Activated CD8-positive, alpha-beta memory T cell treated with anti-CD3 and anti-CD28 coated beads, Interleukin-2, amount 50 U/mL, for 24 hours (primary cell): ENCODE measurements at regions not wholly inside any gene's neighbourhood (a gene's known extent, or its start where the extent isn't known, plus 50 kb on each side); places are given as distances from the start of the nearest gene placed in this dataset.
"Not testable (repeated sequence)": the region's sequence is repeated elsewhere in the genome, so short reads cannot be mapped to it uniquely, and the experiment has no call there.

Experiments
- DNase-seq: peaks from one replicate; pipeline ENCODE4 v3.0.0-alpha.2; 2020; ENCODE audit errors: extremely low read depth

DNA sequence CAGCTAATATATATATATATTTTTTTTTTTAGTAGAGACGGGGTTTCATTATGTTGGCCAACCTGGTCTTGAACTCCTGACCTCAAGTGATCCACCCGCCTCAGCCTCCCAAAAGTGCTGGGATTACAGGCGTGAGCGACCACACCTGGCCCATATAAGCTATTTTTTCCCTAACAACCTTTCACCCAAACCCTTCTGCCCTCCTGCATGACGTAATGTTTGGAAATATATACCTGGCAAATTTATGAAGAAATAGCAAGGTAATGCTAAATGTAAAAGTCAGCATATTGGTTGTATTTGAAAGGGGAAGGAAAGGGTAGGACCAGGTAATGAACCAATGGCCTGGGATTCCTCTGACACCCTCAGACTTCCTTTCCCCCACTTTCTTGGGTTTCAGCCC lies 325.5 kb upstream of the ARID1B start:
- no peak for DNase-seq

DNA sequence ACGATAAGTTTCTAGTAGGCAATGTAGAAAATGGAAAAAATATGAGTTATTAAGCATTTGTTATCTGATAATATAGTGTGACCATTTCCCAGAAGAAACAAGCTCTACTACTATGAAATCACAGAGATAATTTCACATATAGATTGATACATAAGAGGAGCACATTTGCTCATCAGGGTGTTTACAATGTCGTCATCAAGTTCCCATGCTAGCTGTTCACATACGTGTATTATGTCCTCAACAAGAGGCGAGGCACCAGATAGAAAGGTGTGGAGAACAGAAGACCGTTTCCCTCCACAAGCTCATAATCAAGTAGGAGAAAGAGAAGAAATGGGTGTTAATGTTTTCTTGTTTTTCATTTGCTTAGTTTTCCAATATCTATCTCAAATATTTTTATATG lies 326.1 kb upstream of the ARID1B start:
- DNase-seq = no peak

DNA sequence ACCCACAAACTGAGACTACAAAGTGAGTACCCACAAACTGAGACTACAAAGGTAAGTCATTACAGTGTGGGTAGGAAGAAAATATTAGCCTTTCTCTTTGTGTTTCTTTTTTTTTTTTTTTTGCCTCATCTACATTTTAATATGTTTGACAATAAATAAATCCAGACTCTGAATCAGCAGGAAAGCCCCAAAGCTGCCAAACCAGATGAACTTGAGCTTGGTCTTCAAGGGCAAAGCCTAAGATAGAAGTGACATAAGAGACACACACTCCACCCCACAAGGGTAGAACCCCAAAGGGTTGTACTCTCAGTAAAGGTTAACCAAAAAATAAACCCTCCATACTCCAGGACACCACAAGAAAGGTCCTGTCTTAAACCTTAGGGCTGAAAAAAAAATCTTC lies 326.8 kb upstream of the ARID1B start:
- DNase-seq = no peak

DNA sequence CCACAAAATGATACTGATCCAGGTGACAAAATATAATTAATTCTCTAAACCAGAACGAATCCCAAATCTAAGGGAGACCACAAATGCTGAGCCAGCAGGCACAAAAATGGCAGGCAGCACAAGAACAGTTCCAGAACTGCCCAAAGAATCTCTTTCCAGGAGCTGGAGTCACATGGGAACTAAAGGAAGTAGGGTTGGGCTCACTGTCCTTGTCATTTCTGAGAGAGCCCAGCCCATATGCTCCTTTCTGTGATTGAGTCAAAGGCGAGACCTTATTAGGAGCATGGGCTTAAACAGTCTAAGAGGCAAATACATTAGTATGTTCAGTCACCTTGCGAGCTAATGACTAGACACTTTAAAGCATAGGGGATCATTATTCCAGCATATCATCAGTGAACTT lies 327.6 kb upstream of the ARID1B start:
- DNase-seq = no peak

DNA sequence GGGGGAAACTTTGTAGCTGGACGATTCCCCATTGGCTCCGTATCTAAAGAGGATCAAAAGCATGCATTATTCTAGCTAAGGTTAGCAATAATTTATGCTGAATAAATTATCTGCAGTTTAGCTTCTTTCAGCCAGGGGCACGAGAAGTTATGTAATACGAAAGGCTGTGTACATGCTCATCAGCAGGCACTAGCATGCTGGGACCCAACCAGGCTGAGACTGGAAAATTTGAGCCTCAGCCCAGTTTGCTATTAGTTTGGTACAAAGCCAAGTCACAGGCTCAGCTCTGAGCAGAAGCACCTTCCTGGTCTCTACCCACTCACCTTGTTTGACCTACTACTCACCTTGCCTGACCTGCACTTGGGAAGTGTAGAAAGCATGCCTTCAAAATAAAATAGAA lies 328.1 kb upstream of the ARID1B start:
- DNase-seq = no peak

DNA sequence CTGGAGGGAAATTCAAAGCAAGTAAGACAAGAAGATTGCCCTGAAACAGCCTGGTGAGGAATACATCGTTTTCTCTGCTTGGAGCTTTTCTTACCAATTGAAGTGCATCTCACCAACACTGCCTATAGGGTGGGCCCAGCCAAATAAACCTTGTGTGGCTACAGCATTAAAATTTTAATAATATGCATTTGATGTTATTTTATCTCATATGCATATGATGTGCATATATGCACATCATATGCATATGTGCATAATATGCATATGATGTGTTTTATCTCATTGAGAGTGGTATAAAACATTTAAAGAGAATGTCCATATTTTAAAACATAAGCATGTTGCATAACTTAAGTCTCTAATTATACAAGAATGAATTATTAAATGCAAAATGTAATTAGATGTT lies 328.6 kb upstream of the ARID1B start:
- no peak for DNase-seq

DNA sequence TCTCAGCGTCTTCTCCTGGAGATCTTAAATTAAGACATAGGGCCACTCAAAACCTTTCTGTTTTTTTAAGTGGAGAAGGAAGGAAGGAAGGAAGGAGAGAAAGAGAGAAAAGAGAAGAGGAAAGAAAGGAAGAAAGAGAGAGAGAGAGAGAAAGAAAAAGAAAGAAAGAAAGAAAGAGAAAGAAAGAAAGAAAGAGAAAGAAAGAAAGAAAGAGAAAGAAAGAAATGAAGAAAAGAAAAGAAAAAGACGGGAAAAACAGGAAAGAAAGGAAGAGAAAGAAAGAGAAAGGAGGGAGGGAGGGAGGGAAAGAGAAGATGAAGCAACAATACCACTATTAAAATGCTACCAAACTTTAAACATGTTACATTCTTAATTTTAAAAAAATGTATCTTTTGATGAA lies 336.5 kb upstream of the ARID1B start:
- no peak for DNase-seq

DNA sequence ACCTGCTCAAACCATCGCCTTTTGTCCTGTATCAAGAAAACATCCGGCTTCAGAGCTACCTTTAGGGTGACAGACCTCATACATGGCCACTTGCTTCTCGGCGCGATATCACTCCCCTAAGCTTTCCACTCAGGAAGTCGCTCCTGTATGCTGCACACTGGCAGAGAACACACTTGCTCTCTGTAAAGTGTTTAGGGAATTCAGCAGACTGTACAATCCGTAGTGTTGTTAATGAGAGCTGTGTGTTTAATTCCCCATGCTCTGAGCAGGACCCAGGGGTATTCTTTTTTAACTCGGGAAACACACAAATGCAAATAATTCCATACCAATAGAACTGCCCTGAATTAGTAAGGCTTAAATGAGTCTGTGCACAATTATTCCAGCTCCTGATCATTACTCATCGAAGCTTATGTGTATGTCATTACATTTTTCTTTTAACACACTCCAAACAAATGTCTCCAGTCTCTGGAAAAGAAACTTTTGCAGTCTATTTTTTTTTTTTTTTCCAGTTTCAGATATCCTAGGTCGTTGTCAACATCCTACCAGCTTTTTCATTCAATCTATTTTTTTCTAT lies 338.7 kb upstream of the ARID1B start:
- no peak for DNase-seq

DNA sequence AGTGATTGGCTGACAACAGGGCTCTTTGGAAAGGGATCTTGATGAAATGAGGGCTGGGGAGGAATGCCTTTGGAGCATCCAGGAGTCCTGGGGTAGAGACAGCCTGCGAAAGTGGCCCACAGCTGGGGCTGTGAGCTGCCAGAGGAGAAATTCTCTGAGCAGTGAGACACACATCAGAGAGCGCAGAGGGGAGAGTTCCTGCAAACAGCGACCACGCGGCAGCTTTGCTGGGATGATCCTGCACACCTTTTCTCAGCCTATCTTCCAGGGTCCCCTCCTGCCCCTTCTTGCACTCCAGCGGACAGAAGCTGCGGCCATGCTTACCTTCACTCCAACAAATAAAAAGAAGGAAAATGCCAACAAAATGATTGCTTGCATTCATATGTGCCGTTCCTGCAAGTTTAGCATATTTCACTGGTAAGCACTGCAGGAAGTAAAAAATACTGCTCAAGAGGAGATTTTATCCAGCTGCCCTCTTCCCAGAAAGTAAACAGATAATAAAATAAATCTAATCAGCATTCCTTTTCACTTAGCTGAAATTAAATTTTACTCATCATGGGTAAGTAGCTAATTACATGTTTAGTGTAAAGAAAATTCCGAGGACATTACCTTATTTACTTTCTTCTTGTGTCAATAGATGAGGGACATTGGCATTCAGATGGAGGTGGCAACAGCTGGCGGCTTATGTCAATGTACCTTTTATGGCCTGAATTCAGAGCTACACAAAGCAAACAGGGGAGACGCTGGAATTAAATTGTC lies 339.9 kb upstream of the ARID1B start:
- DNase-seq = no peak

DNA sequence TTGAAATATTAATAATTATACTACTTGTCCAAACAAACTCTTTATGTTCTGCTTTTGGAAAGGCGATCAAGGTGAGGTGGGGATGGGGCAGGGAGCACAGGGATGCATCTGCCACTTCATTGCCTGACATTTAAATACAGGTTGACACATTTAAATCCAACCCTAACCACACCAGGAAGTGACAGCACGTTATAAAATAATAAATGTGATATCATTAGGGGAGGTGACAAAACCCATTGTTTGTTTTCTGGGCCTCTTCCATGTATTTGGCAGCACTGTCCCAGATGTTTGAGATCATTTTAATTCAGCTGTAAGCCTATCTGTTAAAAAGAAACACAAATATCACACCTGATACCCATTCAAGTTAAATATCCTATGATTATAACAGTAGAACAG lies 342.4 kb upstream of the ARID1B start:
- no peak for DNase-seq

DNA sequence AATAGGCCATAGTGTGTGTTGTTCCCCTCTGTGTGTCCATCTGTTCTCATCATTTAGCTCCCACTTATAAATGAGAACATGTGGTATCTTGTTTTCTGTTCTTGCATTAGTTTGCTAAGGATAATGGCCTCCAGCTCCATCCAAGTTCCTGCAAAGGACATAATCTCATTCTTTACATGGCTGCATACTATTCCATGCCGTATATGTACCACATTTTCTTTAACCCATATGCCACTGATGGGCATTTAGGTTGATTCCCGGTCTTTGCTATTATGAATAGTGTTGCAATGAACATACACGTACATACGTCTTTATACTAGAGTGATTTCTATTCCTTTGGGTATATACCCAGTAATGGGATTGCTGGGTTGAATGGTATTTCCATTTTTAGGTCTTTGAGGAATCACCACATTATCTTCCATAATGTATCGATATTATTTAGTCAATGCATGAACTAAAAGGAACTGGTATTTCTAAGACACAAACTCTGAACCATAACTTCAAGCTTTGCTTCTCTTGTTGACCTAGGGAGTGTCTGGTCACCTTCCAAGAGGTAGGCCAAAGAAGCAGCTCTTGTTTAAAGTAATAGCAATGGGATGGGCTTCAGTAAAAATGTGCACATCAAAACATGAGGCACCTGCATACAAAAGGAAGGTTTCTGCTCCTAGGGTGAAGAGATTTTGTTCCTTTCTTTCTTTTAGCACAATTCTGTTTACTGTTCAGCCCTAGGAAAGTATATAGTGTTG lies 343.0 kb upstream of the ARID1B start:
- no peak for DNase-seq

DNA sequence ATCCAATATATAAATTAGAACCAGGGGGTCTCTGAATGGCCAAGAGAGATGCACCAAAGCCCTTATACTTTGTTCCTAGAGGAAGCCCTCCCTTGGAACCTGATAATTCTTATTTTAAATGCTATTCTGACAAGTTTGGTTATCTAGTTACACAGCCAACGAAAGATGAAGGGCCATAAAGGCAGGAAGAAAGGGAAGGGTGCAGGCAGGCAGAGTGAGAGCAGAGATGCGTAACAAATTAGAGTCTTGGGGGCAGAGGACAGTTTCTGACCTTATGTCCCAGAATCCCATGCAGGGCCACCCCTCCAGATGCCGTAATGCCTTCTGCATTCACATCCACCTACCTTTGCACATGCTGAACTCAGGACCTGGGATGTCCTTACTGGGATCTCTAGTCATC lies 344.6 kb upstream of the ARID1B start:
- DNase-seq = no peak

DNA sequence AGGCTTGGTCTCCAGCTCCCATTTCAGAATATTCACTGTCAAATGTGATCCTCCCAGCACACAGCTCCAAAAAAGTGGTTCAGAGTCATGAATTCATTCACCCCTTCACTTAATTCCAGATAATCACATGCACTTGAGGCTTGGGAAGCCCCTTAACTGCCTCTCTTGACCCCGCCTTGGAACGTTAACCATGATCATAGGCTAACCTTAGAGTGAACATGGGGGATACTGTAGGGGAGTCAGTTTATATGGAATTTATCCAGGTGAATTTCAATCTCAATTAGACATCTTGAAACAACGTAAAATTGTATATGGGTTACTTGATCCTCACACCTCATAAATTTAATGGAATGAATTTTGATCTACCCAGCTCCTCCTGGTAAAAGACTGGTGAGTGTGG lies 346.8 kb upstream of the ARID1B start:
- DNase-seq = no peak

DNA sequence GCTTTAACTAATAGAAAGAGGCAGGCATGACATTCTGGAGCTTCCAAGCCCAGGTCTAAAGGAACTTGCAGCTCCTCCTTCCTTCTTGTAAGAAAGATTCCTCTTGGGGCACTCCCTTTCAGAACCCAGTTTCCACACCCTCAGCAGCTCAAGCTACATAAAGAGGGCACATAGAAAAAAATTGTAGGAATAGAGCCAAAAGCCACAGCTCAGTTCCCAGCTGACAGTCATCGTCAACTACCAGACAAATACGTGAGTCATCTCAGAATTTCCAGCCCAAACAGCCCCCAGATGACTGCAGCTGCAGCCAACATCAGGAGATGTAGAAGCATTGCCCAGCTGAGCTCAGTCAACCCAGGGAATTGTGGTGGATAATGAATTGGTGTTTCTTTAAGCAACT lies 349.8 kb upstream of the ARID1B start:
- DNase-seq = no peak

DNA sequence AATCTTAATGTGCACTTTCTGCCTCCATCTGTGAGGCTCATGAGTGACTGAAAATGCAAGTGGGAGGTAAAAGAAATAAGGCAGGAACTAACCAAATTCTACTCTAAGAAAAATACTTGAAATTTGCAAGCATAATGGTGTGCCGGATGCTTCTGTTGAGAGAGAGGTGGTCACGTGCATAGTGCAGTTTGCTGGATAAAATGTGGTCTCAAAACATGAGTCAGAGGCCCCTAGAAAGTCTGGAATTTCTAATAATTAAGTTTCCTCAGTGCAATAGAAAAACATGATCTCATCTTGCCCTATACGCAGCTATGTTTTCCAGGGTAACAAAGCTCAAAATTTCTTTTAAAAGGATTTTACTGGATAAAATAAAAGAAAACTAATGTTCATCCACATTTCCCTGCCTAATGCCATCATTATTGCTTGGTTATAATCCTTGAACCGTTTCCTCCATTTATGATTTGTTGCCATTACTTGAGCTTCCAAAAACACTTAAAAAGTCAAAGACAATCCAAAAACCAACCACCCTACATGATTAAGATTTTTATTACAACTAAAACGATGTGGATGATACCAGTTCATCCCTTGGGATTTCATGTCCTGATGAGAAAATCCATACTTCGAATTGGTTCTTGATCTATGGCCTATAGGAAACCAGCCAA lies 351.7 kb upstream of the ARID1B start:
- no peak for DNase-seq

DNA sequence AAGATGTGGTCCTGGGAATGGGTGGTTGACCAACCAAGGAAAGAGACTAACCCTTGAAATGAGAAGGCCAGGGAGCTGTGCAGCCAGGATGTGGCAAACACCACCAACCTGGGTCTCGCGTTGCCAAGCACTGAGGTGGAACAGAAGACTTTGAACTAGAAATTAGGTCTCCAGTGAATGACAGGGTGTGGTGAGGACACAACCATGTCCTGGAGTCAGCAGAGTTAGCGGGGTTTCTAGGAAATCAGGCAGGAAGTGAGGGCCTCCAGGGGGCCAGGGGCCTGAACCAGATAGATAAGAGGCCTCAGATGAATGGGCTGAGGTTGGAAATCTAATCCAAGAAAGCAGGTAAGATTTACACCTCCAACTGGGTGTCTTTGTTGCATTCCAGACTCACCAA lies 353.3 kb upstream of the ARID1B start:
- no peak for DNase-seq

DNA sequence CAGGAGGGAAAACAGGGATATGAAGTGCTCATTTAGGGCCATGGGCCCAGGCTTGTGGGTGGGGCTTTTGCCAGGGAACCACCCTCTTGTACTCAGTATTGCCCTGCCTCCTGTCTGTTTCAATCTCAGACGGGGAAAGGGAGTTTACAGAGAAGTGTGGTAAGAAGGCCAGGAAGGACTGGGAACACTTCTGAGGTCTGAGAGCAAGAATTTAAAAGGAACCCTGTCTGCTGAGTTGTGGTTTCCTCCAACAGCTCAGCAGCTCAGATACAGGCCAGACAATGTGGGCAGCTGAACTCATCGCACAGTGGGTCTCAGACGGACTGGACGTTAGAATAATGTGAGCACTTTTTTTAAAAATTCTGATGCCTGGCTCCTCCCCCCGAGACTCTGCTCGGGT lies 354.1 kb upstream of the ARID1B start:
- DNase-seq = no peak

DNA sequence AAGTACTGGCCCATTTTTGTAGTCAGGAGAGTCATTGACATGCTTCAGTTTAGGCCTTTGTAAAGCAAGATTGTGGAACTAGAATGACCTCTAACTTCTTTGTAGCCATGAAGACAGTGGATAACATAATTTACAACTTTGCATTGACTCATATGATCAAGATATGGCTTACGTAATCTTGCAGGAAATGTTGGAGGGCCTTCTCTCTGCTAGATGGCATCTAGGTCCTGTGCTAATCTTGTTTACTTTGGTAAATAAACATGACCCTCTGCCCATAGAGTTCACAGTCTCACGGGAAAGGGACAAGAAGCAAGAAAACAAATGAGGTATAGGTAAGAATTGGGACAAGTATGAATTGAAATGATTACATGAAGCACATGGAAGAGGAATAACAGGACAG lies 355.2 kb upstream of the ARID1B start:
- DNase-seq = no peak

DNA sequence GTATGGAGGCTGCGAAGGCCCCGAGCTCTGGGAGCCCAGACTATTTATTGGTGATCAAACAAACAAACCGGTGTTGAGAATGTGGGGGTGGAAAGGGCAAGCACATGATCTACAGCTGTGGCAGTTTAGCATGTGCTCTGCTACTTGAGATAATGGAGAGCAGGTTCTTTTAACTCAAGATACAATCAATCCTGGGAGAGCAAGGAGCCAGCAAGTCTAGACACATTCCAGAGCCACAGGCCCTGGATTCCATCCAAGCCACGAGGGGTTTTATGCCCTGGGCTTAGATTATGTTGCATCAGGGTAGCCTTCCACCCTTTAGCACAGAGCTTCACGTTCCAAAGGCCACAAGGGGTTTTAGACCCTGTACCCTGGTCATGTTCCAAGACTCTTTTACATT lies 355.9 kb upstream of the ARID1B start:
- not testable (repeated sequence) for DNase-seq

DNA sequence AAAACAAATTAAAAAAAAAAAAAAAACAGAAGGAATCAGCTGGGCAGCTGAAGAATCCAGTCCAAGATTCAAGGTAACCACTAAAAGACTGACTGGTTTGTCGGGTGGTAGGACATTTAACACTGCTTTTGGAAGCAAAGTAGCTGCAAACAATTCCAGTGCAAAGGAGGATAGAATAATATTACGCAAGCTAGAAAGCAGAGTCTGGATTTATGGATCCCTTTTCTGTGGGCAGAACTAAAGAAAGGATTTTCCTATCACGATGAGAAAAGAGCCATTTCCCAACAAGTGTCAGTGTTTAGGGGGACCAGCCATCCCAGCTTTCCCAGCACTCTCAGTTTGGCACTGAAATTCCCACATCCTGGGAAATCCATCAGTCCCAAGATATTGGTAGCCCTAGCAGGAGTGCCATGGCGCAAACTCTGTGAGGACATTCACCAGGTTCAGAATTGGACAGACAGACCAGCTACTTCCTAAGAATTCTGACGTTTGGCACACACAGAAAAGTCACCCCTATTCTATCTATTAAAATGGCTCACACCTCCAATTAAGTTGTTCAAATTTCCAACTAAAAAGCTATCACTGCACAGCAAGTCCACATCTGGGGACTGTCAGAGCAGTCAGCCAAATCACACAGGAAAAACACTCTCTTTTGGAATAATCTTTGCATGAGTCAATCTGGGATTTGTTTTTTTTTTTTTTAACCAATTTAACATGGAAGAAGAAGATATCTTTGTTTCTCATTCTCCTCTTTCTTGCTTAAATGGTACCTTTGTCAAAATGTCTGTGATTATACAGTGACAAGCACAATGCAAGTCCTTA lies 356.8 kb upstream of the ARID1B start:
- no peak for DNase-seq

DNA sequence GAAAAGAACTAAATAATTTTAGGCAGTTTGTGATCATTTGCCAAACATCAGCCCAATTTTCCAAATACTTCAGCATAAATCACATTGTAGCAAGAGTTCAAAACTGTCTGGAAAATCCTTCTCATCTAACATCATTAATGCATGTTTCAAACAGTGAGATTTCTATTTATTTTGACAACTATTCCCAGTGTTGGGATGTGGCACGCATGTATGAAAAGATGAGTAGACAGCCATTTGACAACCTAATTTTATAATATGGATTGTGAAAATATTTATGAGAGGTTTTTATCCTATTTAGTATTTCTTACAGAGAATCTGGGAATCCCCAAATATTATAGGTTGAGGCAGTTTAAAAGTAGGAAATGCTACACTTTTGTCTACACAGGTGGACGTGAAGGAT lies 357.6 kb upstream of the ARID1B start:
- no peak for DNase-seq

DNA sequence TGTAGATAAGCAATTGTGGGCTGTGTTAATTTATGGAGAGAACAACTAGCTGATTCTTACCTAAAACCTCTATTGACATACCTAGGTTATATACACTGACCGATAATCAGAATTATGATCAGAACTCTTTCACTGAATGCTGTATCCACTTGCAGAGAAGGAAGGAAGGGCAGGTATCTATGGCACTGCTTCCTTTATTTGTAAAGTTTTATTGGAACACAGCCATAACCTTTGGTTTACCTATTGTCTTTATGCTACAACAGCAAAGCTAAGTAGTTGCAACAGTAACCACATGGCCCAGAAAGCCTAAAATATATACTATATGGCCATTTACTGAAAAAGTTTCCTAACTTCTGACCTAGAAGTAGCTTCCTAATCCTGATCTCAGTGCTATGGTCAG lies 358.9 kb upstream of the ARID1B start:
- DNase-seq = no peak
